ENCODE measurements at regions not wholly inside any gene's neighbourhood (a gene's known extent, or its start where the extent isn't known, plus 50 kb on each side); places are given as distances from the start of the nearest gene placed in this dataset.

- ChIA-PET CTCF (no interaction called here), POLR2A (no interaction called here)
- H3K79me2 ChIP-seq (ENCODE audit: insufficient read depth): no peaks in the 10 kb centered on the region
- H3F3A ChIP-seq (replicated peaks; ENCODE audit: insufficient read depth): peaks cover 4% of the 10 kb centered on the region
- no peaks in the 10 kb centered on the region for H3K4me1 ChIP-seq (ENCODE audit: control insufficient read depth in 1 of 2, insufficient read depth in 2 of 2, low read depth in 1 of 2, low read length in 1 of 2)
- H4K20me1 ChIP-seq (ENCODE audit: insufficient read depth): no peaks in the 10 kb centered on the region
- whole genome bisulfite sequencing (ENCODE audit: low lambda C conversion rate): 38% methylated on average over 2 of the region's 2 CpGs
- TF ChIP-seq IRF3 (IDR thresholded peaks at IDR 0.05; ENCODE audit: low read depth, low read length) (no peak), GATA2 (CRISPR knock-in tag; IDR thresholded peaks at IDR 0.05) (no peak), FOSL2 (IDR thresholded peaks at IDR 0.05; ENCODE audit: borderline replicate concordance, low read depth) (no peak), EZH2phosphoT487 (IDR thresholded peaks at IDR 0.05; ENCODE audit: borderline replicate concordance, low read depth) (no peak), JUND (IDR thresholded peaks at IDR 0.05) (no peak), SMC3 (IDR thresholded peaks at IDR 0.05; ENCODE audit: low read depth, low read length) (no peak), EP300 (IDR thresholded peaks at IDR 0.05; ENCODE audit: borderline replicate concordance in 1 of 2, low read depth in 1 of 2, low read length in 1 of 2) (no peak), MXI1 (IDR thresholded peaks at IDR 0.05; ENCODE audit: low read depth, low read length) (no peak), TAF1 (IDR thresholded peaks at IDR 0.05; ENCODE audit: borderline replicate concordance, low read depth, low read length) (no peak), RCOR1 (IDR thresholded peaks at IDR 0.05; ENCODE audit: low read length) (no peak), PBX3 (IDR thresholded peaks at IDR 0.05) (no peak)
- H3K36me3 ChIP-seq (replicated peaks in 1 of 2; ENCODE audit: control insufficient read depth in 1 of 2, insufficient read depth in 2 of 2, low read length in 1 of 2): no peaks in the 10 kb centered on the region
- no peak overlapping the region for H3K27ac ChIP-seq (ENCODE audit: low read depth in 2 of 2, low read length in 1 of 2)
- H3K4me3 ChIP-seq (ENCODE audit: low read depth in 2 of 2, low read length in 1 of 2): no peak overlapping the region
- no peak overlapping the region for H3K4me2 ChIP-seq
- no peak overlapping the region for H2AFZ ChIP-seq (ENCODE audit: low read depth)
- no peaks in the 10 kb centered on the region for H3K9me2 ChIP-seq
- no peak overlapping the region for H3K9ac ChIP-seq
- H3K27me3 ChIP-seq (ENCODE audit: insufficient read depth): no peaks in the 10 kb centered on the region
- H3K9me3 ChIP-seq: no peaks in the 10 kb centered on the region
- no peak for DNase-seq
These were observed 242.0 kb upstream of the TTC14 start for GRCh38 chr3:180359953-180360279.

- Histone ChIP-seq H3K4me3 (ENCODE audit: low read depth in 2 of 2, low read length in 1 of 2) (no peak overlapping the region), H2AFZ (ENCODE audit: low read depth) (no peak overlapping the region), H3K79me2 (ENCODE audit: insufficient read depth) (no peaks in the 10 kb centered on the region), H3K4me2 (no peak overlapping the region), H3K27me3 (ENCODE audit: insufficient read depth) (no peaks in the 10 kb centered on the region), H3K9me3 (no peaks in the 10 kb centered on the region), H3F3A (replicated peaks; ENCODE audit: insufficient read depth) (peaks cover 4% of the 10 kb centered on the region), H3K36me3 (replicated peaks in 1 of 2; ENCODE audit: control insufficient read depth in 1 of 2, insufficient read depth in 2 of 2, low read length in 1 of 2) (no peaks in the 10 kb centered on the region), H3K9me2 (no peaks in the 10 kb centered on the region), H3K27ac (ENCODE audit: low read depth in 2 of 2, low read length in 1 of 2) (no peak overlapping the region), H3K9ac (no peak overlapping the region), H4K20me1 (ENCODE audit: insufficient read depth) (no peaks in the 10 kb centered on the region), H3K4me1 (ENCODE audit: control insufficient read depth in 1 of 2, insufficient read depth in 2 of 2, low read depth in 1 of 2, low read length in 1 of 2) (no peaks in the 10 kb centered on the region)
- ChIA-PET POLR2A (no interaction called here), CTCF (no interaction called here)
- no peak for DNase-seq
- no peak for TF ChIP-seq RXRA (IDR thresholded peaks at IDR 0.05; ENCODE audit: borderline replicate concordance, low read depth)
- no peak for TF ChIP-seq USF1 (IDR thresholded peaks at IDR 0.05; ENCODE audit: borderline replicate concordance, low read depth)
- TF ChIP-seq IRF3 (IDR thresholded peaks at IDR 0.05; ENCODE audit: low read depth, low read length): no peak
- TF ChIP-seq USF2 (IDR thresholded peaks at IDR 0.05; ENCODE audit: borderline replicate concordance, low read depth, low read length): no peak
- no peak for TF ChIP-seq TEAD4 (IDR thresholded peaks at IDR 0.05; ENCODE audit: borderline replicate concordance, insufficient read depth)
- TF ChIP-seq CHD2 (IDR thresholded peaks at IDR 0.05; ENCODE audit: low read length, partially characterized antibody): no peak
- no peak for TF ChIP-seq MEF2A (IDR thresholded peaks at IDR 0.05; ENCODE audit: borderline replicate concordance, low read depth)
- no peak for TF ChIP-seq CTCF (IDR thresholded peaks at IDR 0.05)
- TF ChIP-seq FOXM1 (IDR thresholded peaks at IDR 0.05; ENCODE audit: low read depth): no peak
- TF ChIP-seq POLR2AphosphoS5 (IDR thresholded peaks at IDR 0.05; ENCODE audit: low read depth, low read length): no peak
- no peak for TF ChIP-seq EP300 (IDR thresholded peaks at IDR 0.05; ENCODE audit: borderline replicate concordance in 1 of 2, low read depth in 1 of 2, low read length in 1 of 2)
- TF ChIP-seq JUND (IDR thresholded peaks at IDR 0.05): no peak
- TF ChIP-seq ELF1 (IDR thresholded peaks at IDR 0.05): no peak
- no peak for TF ChIP-seq FOSL2 (IDR thresholded peaks at IDR 0.05; ENCODE audit: borderline replicate concordance, low read depth)
These were observed 239.9 kb upstream of the TTC14 start for GRCh38 chr3:180362081-180362480.

All from SK-N-SH (cell line).